ENCODE measurements at regions not wholly inside any gene's neighbourhood (a gene's known extent, or its start where the extent isn't known, plus 50 kb on each side); places are given as distances from the start of the nearest gene placed in this dataset.

DNA sequence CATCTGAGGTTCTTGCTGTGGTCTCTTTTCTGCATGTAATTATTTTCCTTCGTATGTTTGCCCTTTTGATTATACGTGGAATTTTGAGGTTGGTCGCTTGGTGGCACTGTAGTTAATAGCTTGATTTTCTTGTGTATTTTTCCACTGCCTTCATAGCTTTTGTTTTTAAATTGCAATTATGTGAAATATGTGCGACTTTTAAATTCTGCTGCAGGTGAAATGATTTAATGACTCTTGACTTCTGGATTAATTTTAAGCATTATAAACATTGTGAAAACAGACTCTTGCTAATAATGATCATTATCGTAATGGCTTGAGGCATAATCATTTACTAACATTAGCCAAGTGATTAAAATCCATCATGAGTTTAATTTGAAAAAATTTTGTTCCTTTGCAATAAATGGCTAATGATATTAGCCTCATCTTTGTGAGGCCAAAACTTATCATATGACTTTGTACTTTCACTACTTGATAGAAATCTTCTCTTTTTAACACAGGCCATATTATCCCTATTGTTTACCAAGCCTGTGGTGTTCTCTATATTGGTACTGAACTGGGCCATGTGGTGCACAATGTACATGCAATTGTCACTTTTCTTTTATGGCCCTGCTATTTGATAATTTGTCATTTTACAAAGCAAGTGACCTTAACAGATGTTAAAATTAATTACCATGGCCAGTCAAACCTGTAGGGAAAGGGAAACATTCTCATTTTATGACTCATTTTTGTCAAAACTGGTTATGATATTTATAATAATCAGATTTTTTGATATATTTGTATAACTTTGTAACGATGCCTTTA, 62.8 kb upstream of the NEUROD1 start:
- TF ChIP-seq, protein P1, sequence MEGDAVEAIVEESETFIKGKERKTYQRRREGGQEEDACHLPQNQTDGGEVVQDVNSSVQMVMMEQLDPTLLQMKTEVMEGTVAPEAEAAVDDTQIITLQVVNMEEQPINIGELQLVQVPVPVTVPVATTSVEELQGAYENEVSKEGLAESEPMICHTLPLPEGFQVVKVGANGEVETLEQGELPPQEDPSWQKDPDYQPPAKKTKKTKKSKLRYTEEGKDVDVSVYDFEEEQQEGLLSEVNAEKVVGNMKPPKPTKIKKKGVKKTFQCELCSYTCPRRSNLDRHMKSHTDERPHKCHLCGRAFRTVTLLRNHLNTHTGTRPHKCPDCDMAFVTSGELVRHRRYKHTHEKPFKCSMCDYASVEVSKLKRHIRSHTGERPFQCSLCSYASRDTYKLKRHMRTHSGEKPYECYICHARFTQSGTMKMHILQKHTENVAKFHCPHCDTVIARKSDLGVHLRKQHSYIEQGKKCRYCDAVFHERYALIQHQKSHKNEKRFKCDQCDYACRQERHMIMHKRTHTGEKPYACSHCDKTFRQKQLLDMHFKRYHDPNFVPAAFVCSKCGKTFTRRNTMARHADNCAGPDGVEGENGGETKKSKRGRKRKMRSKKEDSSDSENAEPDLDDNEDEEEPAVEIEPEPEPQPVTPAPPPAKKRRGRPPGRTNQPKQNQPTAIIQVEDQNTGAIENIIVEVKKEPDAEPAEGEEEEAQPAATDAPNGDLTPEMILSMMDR (IDR thresholded peaks at IDR 0.05) = peak; percentile 54 to 62 (median 60)
- TF ChIP-seq POLR2A (IDR thresholded peaks at IDR 0.05) = no peak
